ENCODE measurements at regions not wholly inside any gene's neighbourhood (a gene's known extent, or its start where the extent isn't known, plus 50 kb on each side); places are given as distances from the start of the nearest gene placed in this dataset.

DNA sequence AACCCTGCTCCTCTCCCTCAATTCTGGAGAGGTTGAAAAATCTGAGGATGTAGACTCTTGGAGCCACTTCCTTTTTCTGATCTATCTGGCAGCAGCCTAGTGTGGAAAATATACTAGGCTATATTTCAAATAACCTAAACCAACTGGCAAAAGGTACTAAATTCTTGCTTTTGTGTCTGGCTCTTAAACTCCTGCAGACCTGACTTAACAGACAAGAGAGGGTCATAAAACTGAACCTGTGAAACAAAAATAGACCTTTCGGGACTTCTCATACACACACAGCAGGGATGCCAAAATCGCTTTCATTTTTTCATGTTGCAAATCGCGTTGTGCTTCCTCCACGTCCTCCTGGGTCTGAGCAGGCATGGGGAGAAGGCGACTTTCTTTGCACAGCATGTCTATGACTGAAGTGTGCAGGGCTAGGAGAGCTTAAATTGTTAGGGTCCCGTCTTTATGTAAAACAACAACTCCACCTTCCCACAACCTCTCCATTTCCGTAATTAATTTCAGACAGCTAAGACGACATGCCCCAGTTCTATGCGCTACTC, 520.7 kb upstream of the PSMD7 start:
- TF ChIP-seq EZH2 (IDR thresholded peaks at IDR 0.05; ENCODE audit: low read length) = no peak
- TF ChIP-seq, protein P1, sequence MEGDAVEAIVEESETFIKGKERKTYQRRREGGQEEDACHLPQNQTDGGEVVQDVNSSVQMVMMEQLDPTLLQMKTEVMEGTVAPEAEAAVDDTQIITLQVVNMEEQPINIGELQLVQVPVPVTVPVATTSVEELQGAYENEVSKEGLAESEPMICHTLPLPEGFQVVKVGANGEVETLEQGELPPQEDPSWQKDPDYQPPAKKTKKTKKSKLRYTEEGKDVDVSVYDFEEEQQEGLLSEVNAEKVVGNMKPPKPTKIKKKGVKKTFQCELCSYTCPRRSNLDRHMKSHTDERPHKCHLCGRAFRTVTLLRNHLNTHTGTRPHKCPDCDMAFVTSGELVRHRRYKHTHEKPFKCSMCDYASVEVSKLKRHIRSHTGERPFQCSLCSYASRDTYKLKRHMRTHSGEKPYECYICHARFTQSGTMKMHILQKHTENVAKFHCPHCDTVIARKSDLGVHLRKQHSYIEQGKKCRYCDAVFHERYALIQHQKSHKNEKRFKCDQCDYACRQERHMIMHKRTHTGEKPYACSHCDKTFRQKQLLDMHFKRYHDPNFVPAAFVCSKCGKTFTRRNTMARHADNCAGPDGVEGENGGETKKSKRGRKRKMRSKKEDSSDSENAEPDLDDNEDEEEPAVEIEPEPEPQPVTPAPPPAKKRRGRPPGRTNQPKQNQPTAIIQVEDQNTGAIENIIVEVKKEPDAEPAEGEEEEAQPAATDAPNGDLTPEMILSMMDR (optimal IDR thresholded peaks at IDR 0.05 in 1 of 3, IDR thresholded peaks at IDR 0.05 in 1 of 3, conservative IDR thresholded peaks at IDR 0.05 in 1 of 3; ENCODE audit: extremely low read depth in 1 of 3, insufficient read depth in 2 of 3, low read length in 3 of 3) = no peak

Data from keratinocyte (primary cell).